HG03025 (cell line): ENCODE measurements at regions not wholly inside any gene's neighbourhood (a gene's known extent, or its start where the extent isn't known, plus 50 kb on each side); places are given as distances from the start of the nearest gene placed in this dataset.

ENCODE experiments used
- ATAC-seq: cut with Tn5 transposase; IDR thresholded peaks from one replicate; pipeline ENCODE4 v1.9.1; 2021; ENCODE audit warnings: mild to moderate bottlenecking, moderate library complexity; ENCODE audit not compliant: unreplicated experiment, low FRiP score

DNA sequence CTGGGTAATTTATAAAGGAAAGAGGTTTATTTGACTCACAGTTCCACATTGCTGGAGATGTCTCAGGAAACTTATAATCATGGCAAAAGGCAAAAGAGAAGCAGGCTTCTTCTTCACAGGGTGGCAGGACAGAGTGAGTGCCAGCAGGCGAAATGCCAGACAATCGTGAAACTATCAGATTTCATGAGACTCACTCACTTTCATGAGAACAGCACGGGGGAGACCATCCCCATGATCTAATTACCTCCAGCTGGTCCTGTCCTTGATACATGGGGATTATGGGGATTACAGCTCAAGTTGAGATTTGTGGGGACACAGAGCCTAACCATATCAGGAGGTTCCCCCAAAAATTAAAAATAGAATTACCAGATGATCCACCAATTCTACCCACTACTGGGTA is 675.5 kb upstream of the SLC8A1 start:
- no peak for ATAC-seq

- ATAC-seq, result no peak
Observed at GRCh38 chr2:41129988-41130387, 678.1 kb upstream of the SLC8A1 start.

GRCh38 chr2:41137031-41137430 is 685.1 kb upstream of the SLC8A1 start:
- ATAC-seq, result no peak

DNA sequence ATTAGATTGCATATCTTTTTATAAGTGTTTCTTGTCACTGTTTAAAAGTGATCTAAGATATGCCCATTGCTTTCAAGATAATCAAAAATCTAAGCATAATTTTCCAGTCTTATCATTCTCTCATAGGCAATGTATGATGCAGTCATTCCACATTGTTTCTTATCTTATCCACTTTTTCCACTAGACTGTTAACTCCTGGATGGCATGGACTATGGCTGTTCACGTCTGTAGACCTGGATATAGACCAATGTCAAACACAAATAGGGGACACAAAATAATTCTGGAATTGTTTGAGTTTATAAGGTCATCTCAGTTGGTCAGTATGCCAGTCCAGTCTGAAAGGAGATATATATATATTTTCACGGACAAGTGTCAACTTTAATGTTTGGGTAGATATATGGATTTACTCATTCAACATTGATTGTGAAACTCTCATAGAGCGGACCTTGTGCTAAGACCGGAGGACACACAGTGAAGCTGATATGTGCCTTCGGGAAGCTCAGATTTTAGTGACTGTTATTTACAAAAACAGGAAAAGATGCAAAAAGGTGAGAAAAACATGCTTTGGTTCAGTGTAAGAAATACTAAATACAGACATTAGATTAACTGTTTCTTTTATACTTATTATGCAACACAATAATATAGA is 689.4 kb upstream of the SLC8A1 start:
- no peak for ATAC-seq

GRCh38 chr2:41142478-41142877 is 690.6 kb upstream of the SLC8A1 start:
- ATAC-seq, result no peak

DNA sequence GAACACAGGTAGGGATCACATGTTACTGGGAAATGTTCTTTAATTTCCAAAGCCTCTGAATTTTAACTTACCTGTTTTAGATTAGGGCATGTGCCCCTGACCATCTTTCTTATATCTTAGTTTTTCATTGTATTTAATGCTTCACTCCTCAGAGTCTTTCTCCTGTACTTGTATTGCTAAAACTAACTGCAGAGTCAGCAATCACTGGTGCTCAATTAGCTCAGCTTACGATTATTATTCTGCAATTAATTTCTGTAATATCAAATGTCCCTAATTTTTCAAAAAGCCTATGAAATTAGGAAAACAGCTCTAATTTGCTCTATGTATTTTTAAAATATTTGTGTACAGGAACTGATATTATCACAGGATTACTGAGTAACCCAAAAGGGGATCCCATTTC is 693.2 kb upstream of the SLC8A1 start:
- no peak for ATAC-seq

DNA sequence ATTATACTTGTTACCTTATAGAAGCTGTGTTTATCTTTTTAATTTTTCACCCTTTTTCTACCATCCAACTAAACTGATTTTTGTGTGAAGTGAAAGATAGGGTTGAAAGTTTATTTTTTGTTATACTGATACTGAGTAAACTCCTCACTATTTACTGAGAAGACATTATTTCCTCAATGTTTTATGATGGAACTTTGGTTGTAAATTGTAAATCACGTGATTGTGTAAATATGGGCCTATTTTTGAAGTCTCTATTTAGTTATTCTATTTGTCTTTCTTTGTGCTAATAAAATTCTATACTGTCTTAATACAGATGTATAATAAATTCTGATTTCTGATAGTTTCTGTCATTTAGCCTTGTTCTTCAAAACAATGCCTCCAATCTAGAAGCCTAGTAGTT is 697.2 kb upstream of the SLC8A1 start:
- no peak for ATAC-seq

DNA sequence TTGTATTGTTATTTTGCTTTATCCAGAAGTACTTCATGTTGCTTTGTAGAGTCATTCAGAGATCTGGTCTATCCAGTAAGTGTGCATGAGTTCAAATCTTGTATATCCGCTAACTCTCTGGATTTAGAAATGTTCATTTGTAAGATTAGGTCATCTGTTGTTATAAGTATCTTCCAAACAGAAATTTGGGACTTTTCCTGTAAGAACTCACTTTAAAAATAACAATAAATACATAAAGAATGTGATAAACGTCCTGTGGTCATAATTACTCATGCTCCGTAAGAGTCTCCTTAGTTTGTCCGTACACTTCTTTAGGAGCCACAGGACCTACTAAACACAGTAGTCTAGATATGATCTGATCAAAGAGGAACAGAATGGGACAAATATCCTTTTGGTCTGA is 699.9 kb upstream of the SLC8A1 start:
- ATAC-seq, result no peak

DNA sequence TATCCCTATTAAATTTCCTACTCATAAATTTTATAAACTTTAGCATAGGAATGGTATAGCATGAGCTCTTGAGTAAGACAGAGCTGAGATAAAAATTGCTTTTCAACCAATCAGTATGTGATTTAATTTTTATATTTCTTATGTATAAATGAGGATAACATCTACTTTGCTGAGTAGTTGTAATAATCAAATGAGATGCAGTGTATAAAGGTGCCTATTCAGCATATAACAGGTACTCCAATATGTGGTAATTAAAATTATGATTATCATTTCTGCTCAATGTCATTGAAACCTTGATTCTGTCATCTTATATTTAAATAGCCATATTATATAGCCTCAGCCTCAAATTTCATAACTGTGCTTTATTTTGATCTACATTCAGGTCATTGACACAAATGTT is 700.4 kb upstream of the SLC8A1 start:
- ATAC-seq, result no peak

DNA sequence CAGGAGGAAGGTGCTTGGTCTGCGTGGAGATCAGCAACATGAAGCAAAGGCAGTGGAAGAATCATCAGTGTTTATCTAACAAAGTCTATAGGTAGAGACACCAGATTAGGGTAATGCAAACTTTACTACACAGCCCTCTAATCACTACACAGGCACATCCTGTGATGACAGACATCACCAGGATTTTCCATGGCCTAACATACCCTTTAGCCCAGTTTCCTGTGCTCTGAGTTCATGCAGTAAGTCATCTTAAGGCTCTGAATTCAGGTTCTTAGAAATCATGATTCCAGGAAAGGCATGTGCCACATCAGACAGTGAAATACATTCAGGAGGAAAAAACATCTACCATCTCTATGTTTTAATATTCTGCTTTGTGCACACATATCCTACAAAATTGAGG is 708.5 kb upstream of the SLC8A1 start:
- ATAC-seq, result no peak

GRCh38 chr2:41167014-41167413 is 715.1 kb upstream of the SLC8A1 start:
- no peak for ATAC-seq

DNA sequence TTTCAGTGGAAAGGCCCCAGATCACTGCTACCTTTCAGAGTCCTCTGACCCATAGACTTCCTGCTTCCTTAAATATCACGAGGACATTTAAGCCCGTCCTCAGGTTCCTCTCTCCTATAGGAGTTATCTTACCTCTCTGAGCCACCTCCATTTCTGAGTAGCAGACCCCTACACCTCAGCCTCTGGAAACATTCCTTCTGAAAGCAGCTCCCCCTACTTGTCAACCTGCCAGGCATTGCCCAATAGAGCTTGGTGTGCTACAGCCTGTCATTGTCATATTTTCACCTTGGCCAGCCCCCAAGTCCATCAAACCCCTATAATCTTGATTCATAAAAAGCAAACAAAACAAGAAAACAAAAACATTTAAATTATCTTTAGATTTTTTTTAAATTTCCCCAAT is 717.9 kb upstream of the SLC8A1 start:
- ATAC-seq, result no peak

GRCh38 chr2:41170589-41170988 is 718.7 kb upstream of the SLC8A1 start:
- ATAC-seq, result no peak

- no peak for ATAC-seq
Observed at GRCh38 chr2:41180387-41180786, 728.5 kb upstream of the SLC8A1 start.

- no peak for ATAC-seq
Observed at GRCh38 chr2:41182961-41183360, 731.1 kb upstream of the SLC8A1 start.

- ATAC-seq, result no peak
Observed at GRCh38 chr2:41187376-41188122, 735.7 kb upstream of the SLC8A1 start.

GRCh38 chr2:41194230-41194629 is 742.3 kb upstream of the SLC8A1 start:
- ATAC-seq, result no peak

GRCh38 chr2:41197781-41198180 is 745.9 kb upstream of the SLC8A1 start:
- no peak for ATAC-seq

- ATAC-seq, result no peak
Observed at GRCh38 chr2:41199334-41199733, 747.4 kb upstream of the SLC8A1 start.

GRCh38 chr2:41204315-41204714 is 752.4 kb upstream of the SLC8A1 start:
- ATAC-seq, result no peak

- ATAC-seq, result no peak
Observed at GRCh38 chr2:41206004-41206403, 754.1 kb upstream of the SLC8A1 start.

- ATAC-seq, result no peak
Observed at GRCh38 chr2:41207578-41207977, 755.7 kb upstream of the SLC8A1 start.
